ENCODE measurements at regions not wholly inside any gene's neighbourhood (a gene's known extent, or its start where the extent isn't known, plus 50 kb on each side); places are given as distances from the start of the nearest gene placed in this dataset.

DNA sequence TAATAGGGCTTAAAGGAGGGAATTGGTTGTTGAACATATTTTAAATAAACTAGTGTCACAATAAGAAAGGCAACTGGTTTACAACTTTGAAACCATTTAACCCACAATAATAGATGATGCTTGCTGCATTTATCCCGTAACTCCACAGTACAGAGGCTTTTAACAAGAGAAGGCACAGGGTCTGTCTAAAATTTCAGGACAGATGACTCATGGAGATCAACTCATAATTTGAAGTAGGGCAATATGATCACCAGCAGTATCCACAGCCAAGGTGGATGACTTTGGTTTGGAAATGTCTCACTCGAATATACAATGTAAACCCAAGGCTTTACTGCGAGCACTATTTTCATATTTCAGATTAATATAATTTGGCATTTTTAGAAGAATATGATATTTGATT lies 340.2 kb downstream of the LRIG3 start:
- TF ChIP-seq, protein P1, sequence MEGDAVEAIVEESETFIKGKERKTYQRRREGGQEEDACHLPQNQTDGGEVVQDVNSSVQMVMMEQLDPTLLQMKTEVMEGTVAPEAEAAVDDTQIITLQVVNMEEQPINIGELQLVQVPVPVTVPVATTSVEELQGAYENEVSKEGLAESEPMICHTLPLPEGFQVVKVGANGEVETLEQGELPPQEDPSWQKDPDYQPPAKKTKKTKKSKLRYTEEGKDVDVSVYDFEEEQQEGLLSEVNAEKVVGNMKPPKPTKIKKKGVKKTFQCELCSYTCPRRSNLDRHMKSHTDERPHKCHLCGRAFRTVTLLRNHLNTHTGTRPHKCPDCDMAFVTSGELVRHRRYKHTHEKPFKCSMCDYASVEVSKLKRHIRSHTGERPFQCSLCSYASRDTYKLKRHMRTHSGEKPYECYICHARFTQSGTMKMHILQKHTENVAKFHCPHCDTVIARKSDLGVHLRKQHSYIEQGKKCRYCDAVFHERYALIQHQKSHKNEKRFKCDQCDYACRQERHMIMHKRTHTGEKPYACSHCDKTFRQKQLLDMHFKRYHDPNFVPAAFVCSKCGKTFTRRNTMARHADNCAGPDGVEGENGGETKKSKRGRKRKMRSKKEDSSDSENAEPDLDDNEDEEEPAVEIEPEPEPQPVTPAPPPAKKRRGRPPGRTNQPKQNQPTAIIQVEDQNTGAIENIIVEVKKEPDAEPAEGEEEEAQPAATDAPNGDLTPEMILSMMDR (conservative IDR thresholded peaks at IDR 0.05) = no peak
- TF ChIP-seq ZFX (IDR thresholded peaks at IDR 0.05) = no peak

All from C4-2B (cell line).